SK-N-MC (cell line): ENCODE measurements at regions not wholly inside any gene's neighbourhood (a gene's known extent, or its start where the extent isn't known, plus 50 kb on each side); places are given as distances from the start of the nearest gene placed in this dataset.
A peak's percentile ranks its signal among the peaks of the same experiment; 100 is the strongest.

Experiments used
- DNase-seq: peaks from one replicate; pipeline ENCODE4 v3.0.0-alpha.2; 2011; ENCODE audit warnings: low read depth, low spot score
- H3K27ac ChIP-seq: fragments of 200-600 bp; sonication (generic); 2 replicates; pipeline ENCODE4 v1.5.1; 2016; ENCODE audit warnings: mixed run types
- H3K36me3 ChIP-seq: fragments of 200-600 bp; sonication (generic); 2 replicates; pipeline ENCODE4 v1.6.1; 2017; ENCODE audit warnings: antibody characterized with exemption, low read length, mixed read lengths; ENCODE audit not compliant: insufficient read depth
- H3K4me3 ChIP-seq: fragments of 200-600 bp; sonication (generic); 2 replicates; pipeline ENCODE4 v1.5.1; 2016
- H3K9ac ChIP-seq: fragments of 200-600 bp; sonication (generic); 2 replicates; pipeline ENCODE4 v1.8.0; 2017; ENCODE audit warnings: mixed run types, mixed read lengths; ENCODE audit not compliant: insufficient read length
- H3K9me3 ChIP-seq: fragments of 200-600 bp; sonication (generic); 2 replicates; pipeline ENCODE4 v1.6.1; 2017; ENCODE audit warnings: low read depth, mild to moderate bottlenecking, antibody characterized with exemption, low read length, moderate library complexity, mixed read lengths
- EZH2 ChIP-seq: fragments of 200-600 bp; sonication (generic); IDR thresholded peaks from one replicate; pipeline ENCODE4 v1.6.1; 2017; ENCODE audit warnings: antibody characterized with exemption
- FOXP2 ChIP-seq: optimal IDR thresholded peaks from 2 replicates; pipeline ENCODE3; 2011; ENCODE audit warnings: mild to moderate bottlenecking, moderate library complexity; ENCODE audit not compliant: insufficient read depth; ENCODE audit errors: extremely low read length, control extremely low read depth
- POLR2AphosphoS5 ChIP-seq: IDR thresholded peaks from 2 replicates; pipeline ENCODE4 v1.6.1; 2012; ENCODE audit warnings: mild to moderate bottlenecking, low read depth, low read length, borderline replicate concordance

DNA sequence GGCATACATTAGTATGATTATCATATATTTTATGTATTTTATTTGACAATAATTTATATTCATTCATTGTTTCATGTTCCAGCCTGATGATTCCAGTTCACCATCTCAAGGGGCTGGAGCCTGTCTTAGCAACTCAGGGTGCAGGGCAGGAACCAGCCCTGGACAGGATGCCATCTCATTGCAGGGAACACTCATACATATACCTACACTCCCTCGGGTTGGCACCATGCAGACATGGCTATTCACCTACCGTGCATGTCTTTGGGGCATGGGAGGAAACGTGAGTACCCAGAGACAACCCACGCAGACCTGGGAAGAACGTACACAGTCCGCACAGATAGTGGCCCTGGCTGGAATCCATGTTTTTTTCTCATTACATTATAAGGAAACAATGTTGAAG, 151.0 kb upstream of the ZNF536 start:
- no peak for DNase-seq
- H3K9me3 ChIP-seq, result no peaks in the 10 kb centered on the region
- H3K4me3 ChIP-seq, result no peak overlapping the region
- no peaks in the 10 kb centered on the region for H3K36me3 ChIP-seq
- H3K9ac ChIP-seq, result no peak overlapping the region
- no peak for TF ChIP-seq FOXP2
- no peak for TF ChIP-seq POLR2AphosphoS5
- TF ChIP-seq EZH2, result no peak
- no peak overlapping the region for H3K27ac ChIP-seq

DNA sequence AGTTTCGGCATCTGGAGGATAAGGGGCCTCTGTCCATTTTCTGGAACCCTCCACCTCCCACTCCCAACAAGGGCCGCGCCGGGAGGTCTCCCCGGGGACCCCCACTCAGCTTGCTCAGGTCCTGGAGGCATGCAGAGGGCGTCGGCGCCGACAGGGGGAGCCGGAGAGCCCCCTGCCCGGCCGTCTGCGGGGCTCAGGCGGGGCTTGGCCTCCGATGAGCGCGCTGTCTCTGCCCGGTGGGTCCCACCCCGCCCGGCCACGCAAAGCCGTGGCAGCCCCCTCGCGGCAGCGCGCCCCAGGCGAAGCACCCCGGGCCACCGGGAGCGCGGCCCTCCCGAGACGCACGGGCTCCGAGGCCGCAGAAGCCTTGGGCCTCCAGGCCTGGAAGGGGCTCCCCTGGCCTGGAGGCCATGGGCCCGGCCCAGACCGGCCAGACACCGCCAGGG, 149.7 kb upstream of the ZNF536 start:
- no peak for DNase-seq
- Histone ChIP-seq H3K4me3 (no peak overlapping the region), H3K36me3 (no peaks in the 10 kb centered on the region), H3K9me3 (no peaks in the 10 kb centered on the region), H3K27ac (no peak overlapping the region), H3K9ac (no peak overlapping the region)
- no peak for TF ChIP-seq POLR2AphosphoS5
- TF ChIP-seq FOXP2, result no peak
- TF ChIP-seq EZH2, result no peak

DNA sequence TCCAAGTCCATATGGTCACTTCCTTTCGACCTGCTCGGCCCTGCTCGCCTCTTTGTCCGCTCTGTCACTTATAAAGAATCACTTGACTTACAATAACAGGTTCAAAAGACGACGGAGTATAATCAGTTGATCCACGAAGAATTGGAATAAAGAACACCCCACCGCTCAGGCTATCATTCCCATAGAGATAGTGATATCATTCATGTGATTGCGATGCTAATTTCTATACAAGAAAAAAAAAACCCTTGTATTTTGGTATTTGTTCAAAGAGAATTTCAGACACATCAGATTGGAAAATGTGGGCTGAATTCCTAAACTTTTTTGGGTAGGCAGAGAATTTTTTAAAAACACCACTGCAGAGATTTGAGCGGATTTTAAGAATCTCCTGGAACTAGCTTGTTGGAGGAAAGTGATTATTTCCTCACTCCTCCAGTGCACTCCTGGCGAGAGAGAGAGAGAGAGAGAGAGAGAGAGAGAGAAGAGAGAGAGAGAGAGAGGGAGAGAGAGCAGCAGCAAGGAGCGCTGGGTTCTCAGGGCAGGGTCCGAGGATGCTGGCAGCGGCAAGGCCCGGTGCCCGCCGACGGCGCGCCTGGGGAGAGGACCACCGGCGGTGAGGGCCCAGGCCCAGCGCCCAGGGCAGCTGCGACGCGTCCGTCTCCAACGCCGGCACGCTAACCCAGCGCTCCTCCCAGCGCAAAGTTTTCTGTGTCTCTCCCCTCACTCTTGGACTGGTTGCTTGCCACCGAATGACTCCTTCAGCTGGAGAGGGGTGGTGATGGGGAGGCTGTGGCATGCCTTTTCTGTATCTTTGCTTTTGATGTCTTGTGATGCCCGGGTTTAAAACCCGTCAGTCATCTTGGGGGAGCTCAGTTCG, 149.0 kb upstream of the ZNF536 start:
- H3K9me3 ChIP-seq, result no peaks in the 10 kb centered on the region
- H3K27ac ChIP-seq, result no peak overlapping the region
- H3K9ac ChIP-seq, result no peak overlapping the region
- no peak overlapping the region for H3K4me3 ChIP-seq
- no peak for DNase-seq
- TF ChIP-seq EZH2, result no peak
- no peaks in the 10 kb centered on the region for H3K36me3 ChIP-seq

DNA sequence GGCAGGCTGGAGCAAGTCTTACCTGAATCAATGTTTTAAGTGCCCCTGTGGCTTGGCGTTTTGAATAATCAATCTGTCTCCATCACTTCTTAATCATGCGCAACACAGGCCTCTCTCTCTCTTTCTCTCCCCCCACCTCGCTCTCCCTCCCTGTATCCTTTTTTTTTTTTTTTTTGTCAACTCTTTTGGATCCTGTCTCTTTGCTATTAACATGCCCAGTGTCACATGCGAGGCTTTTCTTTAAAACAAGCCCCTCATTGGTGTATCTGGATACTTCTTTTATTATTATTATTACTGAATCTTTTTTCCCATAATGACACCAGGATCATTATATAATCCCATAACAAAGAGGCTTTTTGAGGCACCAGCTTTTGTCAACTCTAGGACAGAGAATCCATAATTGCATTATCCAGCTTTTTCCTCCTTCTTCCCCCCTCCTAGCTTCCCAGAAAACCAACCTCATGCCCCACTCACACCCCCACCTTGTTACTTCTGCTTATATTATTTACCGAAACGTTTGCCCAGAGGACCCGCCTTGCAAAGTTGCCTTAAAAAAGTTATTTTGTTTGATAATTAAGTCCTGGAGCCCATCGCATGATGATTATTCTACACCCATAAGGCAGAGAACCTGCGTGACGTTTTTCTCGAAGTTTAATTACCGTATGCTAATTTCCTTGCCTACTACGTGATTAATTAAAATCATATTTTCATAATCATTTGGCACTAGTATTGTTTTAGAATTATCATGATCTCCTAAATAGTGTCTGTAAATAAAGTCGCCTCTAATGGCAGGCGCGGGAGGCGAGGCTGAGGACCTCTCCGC, 148.1 kb upstream of the ZNF536 start:
- Histone ChIP-seq H3K4me3 (no peak overlapping the region), H3K9me3 (no peaks in the 10 kb centered on the region), H3K36me3 (no peaks in the 10 kb centered on the region), H3K9ac (no peak overlapping the region), H3K27ac (no peak overlapping the region)
- TF ChIP-seq FOXP2 (no peak), POLR2AphosphoS5 (no peak), EZH2 (no peak)
- DNase-seq, result no peak

DNA sequence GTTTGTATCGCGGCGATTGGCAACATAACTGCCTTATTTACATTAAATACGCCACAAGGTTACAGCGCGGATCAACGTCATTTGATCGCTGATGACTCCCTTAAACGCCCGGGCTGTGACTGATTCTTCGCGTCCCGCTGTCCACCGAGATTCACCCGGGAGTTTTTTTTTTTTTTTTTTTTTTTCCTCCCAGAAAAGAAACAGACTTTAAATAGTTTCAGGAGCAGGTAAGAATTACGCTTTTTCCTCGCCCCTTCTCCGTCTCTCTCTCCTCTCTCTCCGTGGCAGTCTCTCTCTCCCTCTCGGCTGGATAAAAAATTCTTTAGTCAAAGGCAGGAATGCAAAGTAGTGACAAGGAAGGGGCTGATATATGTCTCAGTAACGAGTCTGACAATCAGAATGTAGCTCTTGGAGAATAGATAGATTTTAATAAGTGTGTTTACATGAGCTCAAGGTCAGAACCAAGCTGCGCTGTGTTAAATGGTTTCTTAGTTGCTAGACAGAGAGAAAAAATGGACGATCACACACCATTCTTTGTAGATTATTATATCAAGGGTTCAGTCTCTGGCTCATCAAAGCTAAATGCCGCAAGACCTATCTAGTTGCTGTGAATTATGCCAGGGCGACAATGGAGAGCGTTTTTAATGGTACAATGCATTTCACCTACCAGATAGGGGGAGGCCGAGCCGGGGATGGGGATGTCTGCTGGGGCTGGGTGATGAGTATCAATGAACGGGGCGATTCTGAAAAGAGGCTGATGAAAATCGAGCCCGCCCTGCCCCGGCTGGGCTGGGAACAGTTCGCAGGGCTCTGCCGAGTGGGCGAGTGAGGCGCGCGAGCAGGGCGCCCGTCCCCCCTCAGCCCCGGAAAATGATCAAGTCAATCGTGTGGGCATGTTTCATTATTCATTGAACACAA, 147.2 kb upstream of the ZNF536 start:
- Histone ChIP-seq H3K36me3 (no peaks in the 10 kb centered on the region), H3K27ac (no peak overlapping the region)

DNA sequence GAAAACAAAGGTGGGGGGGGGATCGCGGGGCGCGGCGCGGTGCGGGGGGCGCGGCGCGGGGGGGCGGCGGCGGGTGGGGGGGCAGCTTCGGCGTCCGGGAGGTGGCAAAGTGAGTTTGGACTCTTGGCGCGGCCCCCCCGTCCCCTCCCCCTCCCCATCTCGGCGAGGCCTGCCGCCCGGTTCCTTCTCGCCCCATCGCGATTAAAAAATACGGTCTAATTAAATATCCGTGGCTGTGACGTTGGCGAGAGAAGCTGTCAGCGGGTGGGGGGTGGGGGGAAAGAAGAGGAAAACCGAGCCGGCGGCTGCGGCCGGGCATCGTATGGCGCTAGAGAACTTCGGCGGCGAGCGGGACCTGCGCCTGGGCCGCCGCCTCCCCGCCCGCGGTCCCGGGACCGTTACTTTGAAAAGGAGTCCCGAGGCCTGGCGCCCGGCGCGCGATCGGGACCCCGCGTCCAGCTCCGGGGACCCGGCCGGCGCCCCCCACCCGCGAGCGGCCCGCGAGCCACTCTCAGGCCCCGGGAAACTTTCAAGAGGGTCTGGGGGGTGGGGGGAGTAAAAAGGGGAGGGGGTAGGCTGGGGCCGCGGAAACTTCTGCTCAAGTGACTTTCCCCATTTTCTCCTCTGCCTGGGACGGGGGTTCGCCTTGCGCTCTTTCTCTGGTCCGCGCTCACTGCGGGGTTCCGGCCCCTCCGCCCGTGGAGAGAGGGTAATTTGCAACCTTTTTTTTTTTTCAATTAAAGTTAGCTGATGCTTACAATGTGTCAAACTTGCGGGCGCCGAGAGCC, 146.3 kb upstream of the ZNF536 start:
- peak overlapping the region; percentile 68 for H3K9ac ChIP-seq
- no peak overlapping the region for H3K27ac ChIP-seq
- DNase-seq, result no peak
- no peak for TF ChIP-seq POLR2AphosphoS5
- no peak for TF ChIP-seq EZH2
- no peak for TF ChIP-seq FOXP2
- H3K4me3 ChIP-seq, result peak overlapping the region; percentile 84
- no peaks in the 10 kb centered on the region for H3K36me3 ChIP-seq
- no peaks in the 10 kb centered on the region for H3K9me3 ChIP-seq

More for the DNA sequence above, 147.2 kb upstream of the ZNF536 start:
- Histone ChIP-seq H3K9me3 (no peaks in the 10 kb centered on the region), H3K9ac (no peak overlapping the region), H3K4me3 (peak overlapping the region; percentile 84)
- TF ChIP-seq FOXP2, result no peak
- no peak for TF ChIP-seq EZH2
- no peak for TF ChIP-seq POLR2AphosphoS5
- DNase-seq, result no peak

DNA sequence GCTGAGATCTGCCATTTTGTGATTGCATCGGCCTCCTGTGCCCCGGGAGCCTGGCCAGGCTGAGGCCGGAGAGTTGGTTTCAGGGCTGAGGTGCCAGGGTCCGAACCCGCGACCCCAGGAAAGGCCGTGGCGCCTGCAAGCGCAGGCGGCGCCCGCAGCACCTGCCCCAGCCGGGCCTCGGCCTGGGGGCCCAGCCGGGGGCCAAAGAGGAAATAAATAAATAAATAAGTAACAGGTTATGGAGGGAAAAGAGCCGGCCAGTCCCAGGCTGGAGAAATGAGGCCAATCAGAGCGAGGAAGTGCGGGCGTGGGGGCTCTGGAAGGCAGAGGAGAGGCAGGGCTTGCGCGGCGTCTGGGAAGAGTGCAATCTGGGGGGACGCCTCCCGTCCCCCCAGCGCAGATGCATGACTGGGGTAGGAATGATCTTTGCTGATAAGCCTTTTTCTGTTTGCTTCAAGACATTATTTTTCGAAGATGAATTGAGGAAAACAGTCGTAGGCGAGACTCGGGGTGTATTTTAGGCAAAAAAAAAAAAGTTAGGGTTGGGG, 145.6 kb upstream of the ZNF536 start:
- H3K9ac ChIP-seq, result peak overlapping the region; percentile 68
- no peak for DNase-seq
- peak overlapping the region; percentile 84 for H3K4me3 ChIP-seq

More for the DNA sequence above, 145.6 kb upstream of the ZNF536 start:
- no peak overlapping the region for H3K27ac ChIP-seq
- H3K9me3 ChIP-seq, result no peaks in the 10 kb centered on the region
- TF ChIP-seq EZH2 (no peak), POLR2AphosphoS5 (no peak), FOXP2 (no peak)
- H3K36me3 ChIP-seq, result no peaks in the 10 kb centered on the region
